ENCODE measurements at regions not wholly inside any gene's neighbourhood (a gene's known extent, or its start where the extent isn't known, plus 50 kb on each side); places are given as distances from the start of the nearest gene placed in this dataset.

GRCh38 chr5:28226407-28226806 is 1188.0 kb upstream of the CDH9 start:
- Histone ChIP-seq H3K36me3 (no peaks in the 10 kb centered on the region), H3K4me1 (no peaks in the 10 kb centered on the region), H3K9me3 (no peaks in the 10 kb centered on the region), H3K27ac (no peak overlapping the region), H3K4me3 (no peak overlapping the region), H3K27me3 (no peaks in the 10 kb centered on the region)
- TF ChIP-seq, protein P1, sequence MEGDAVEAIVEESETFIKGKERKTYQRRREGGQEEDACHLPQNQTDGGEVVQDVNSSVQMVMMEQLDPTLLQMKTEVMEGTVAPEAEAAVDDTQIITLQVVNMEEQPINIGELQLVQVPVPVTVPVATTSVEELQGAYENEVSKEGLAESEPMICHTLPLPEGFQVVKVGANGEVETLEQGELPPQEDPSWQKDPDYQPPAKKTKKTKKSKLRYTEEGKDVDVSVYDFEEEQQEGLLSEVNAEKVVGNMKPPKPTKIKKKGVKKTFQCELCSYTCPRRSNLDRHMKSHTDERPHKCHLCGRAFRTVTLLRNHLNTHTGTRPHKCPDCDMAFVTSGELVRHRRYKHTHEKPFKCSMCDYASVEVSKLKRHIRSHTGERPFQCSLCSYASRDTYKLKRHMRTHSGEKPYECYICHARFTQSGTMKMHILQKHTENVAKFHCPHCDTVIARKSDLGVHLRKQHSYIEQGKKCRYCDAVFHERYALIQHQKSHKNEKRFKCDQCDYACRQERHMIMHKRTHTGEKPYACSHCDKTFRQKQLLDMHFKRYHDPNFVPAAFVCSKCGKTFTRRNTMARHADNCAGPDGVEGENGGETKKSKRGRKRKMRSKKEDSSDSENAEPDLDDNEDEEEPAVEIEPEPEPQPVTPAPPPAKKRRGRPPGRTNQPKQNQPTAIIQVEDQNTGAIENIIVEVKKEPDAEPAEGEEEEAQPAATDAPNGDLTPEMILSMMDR (IDR thresholded peaks at IDR 0.05): no peak
- TF ChIP-seq POLR2AphosphoS5 (IDR thresholded peaks at IDR 0.05) (no peak), POLR2A (IDR thresholded peaks at IDR 0.05) (no peak)
- intact Hi-C loops (cut with DNase I; ENCODE audit: low total_unique reads): no loop called here
- no peak for DNase-seq (ENCODE audit: low spot score in 2 of 2)

GRCh38 chr5:28219539-28219938 is 1181.2 kb upstream of the CDH9 start:
- H3K27ac ChIP-seq: no peak overlapping the region
- DNase-seq (ENCODE audit: low spot score in 2 of 2): no peak

GRCh38 chr5:28217695-28218094 is 1179.3 kb upstream of the CDH9 start:
- intact Hi-C loops (cut with DNase I; ENCODE audit: low total_unique reads): no loop called here
- no peaks in the 10 kb centered on the region for H3K27me3 ChIP-seq
- H3K36me3 ChIP-seq: no peaks in the 10 kb centered on the region
- H3K4me1 ChIP-seq: no peaks in the 10 kb centered on the region
- peaks cover 0 to 4% of the 10 kb centered on the region in 2 donors for H3K9me3 ChIP-seq
- no peak for DNase-seq (ENCODE audit: low spot score in 2 of 2)
- no peak overlapping the region for H3K4me3 ChIP-seq
- TF ChIP-seq POLR2AphosphoS5 (IDR thresholded peaks at IDR 0.05): no peak
- TF ChIP-seq, protein P1 (IDR thresholded peaks at IDR 0.05): no peak
- no peak for TF ChIP-seq POLR2A (IDR thresholded peaks at IDR 0.05)
- no peak overlapping the region for H3K27ac ChIP-seq

More at GRCh38 chr5:28219539-28219938, 1181.2 kb upstream of the CDH9 start:
- no peak overlapping the region for H3K4me3 ChIP-seq
- H3K4me1 ChIP-seq: no peaks in the 10 kb centered on the region
- intact Hi-C loops (cut with DNase I; ENCODE audit: low total_unique reads): no loop called here
- TF ChIP-seq, protein P1 (IDR thresholded peaks at IDR 0.05): no peak
- no peak for TF ChIP-seq POLR2AphosphoS5 (IDR thresholded peaks at IDR 0.05)
- no peak for TF ChIP-seq POLR2A (IDR thresholded peaks at IDR 0.05)
- no peaks in the 10 kb centered on the region for H3K27me3 ChIP-seq
- no peaks in the 10 kb centered on the region for H3K36me3 ChIP-seq
- peaks cover 0 to 4% of the 10 kb centered on the region in 2 donors for H3K9me3 ChIP-seq

DNA sequence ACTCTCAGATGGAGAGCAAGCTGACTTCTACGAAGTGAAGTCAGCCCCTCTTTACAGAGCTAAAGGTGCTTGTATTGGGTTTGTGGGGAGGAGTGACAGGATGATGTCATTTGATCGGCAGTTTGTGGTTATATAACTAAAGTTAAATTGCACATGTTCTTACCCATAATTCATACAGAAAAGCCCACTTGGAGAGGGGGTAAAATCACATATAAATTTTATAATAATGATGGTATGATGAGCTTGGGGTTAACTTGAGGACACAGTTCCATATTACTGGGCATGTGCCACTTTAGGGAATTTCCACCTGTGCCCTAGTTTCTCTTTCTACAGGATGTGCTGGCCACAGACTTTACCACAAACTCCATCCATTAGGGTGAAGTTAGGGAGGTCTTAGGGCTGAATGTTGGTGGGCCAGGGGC is 1178.6 kb upstream of the CDH9 start:
- intact Hi-C loops (cut with DNase I; ENCODE audit: low total_unique reads): no loop called here
- peaks cover 0 to 4% of the 10 kb centered on the region in 2 donors for H3K9me3 ChIP-seq
- no peak for DNase-seq (ENCODE audit: low spot score in 2 of 2)
- H3K4me1 ChIP-seq: no peaks in the 10 kb centered on the region
- H3K36me3 ChIP-seq: no peaks in the 10 kb centered on the region
- no peaks in the 10 kb centered on the region for H3K27me3 ChIP-seq
- no peak overlapping the region for H3K27ac ChIP-seq
- TF ChIP-seq, protein P1 (IDR thresholded peaks at IDR 0.05): no peak
- no peak for TF ChIP-seq POLR2AphosphoS5 (IDR thresholded peaks at IDR 0.05)
- no peak for TF ChIP-seq POLR2A (IDR thresholded peaks at IDR 0.05)
- H3K4me3 ChIP-seq: no peak overlapping the region

DNA sequence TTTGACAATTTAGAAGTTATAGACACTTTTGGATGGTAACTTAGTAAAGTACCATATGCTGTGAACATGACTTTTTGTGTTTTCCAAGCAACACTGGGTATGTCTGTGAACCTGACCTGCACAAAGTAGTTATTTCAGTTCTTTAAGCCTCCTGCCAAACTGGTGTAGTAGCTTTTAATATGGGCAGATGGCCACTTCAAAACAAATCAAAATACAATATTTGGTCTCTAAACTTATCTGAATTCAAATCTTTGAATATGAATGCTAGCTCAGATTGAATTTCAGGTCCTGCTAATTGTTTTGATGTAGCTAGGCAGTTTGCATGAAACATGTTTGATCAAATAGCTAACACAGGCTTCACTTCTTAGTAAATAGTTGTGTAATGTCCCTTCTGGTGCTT is 1176.7 kb upstream of the CDH9 start:
- Histone ChIP-seq H3K4me1 (no peaks in the 10 kb centered on the region), H3K36me3 (no peaks in the 10 kb centered on the region), H3K27ac (no peak overlapping the region), H3K27me3 (no peaks in the 10 kb centered on the region), H3K4me3 (no peak overlapping the region), H3K9me3 (peaks cover 0 to 4% of the 10 kb centered on the region in 2 donors)
- DNase-seq (ENCODE audit: low spot score in 2 of 2): no peak
- TF ChIP-seq POLR2AphosphoS5 (IDR thresholded peaks at IDR 0.05) (no peak), POLR2A (IDR thresholded peaks at IDR 0.05) (no peak)
- TF ChIP-seq, protein P1 (IDR thresholded peaks at IDR 0.05): no peak
- intact Hi-C loops (cut with DNase I; ENCODE audit: low total_unique reads): no loop called here
